HepG2 (cell line): ENCODE measurements at regions not wholly inside any gene's neighbourhood (a gene's known extent, or its start where the extent isn't known, plus 50 kb on each side); places are given as distances from the start of the nearest gene placed in this dataset.

Experiments used
- ATAC-seq: fragments of 200-7000 bp; cut with Tn5 transposase; 3 replicates; pipeline ENCODE4 v1.9.1; 2020; ENCODE audit warnings: mild to moderate bottlenecking, moderate library complexity
- BruUV-seq: library from RNA; stranded (reverse); fragments of 400-500 nt; replicated peaks from 2 replicates; lab custom pipeline; 2021; lab: Mats Ljungman, UMichigan
- CTCF ChIA-PET: fragments of 300-600 bp; formaldehyde crosslinking; extraction: SDS; loops from one replicate; lab custom pipeline; 2021; ENCODE audit warnings: low total read pairs, inconsistent platforms, low intra/inter-chr PET ratio; lab: Yijun Ruan, JAX
- POLR2A ChIA-PET: fragments of 350-600 bp; sonication (Branson Sonifier 250); formaldehyde crosslinking; loops from one replicate; lab custom pipeline; 2020; ENCODE audit warnings: antibody characterized with exemption, inconsistent platforms; lab: Yijun Ruan, JAX
- DNase-seq: peaks from one replicate; pipeline ENCODE4 v3.0.0-alpha.2; 2015; ENCODE audit warnings: low spot score
- FAIRE-seq: peaks from 3 replicates; lab custom pipeline; 2011; peaks lifted over from hg19 to GRCh38; lab: Jason Lieb, UNC
- H2AFZ ChIP-seq: one replicate; pipeline ENCODE4 v1.6.1; 2011; ENCODE audit warnings: low read length, inconsistent platforms
- H3K27ac ChIP-seq: fragments of 300-600 bp; 3 replicates; pipeline ENCODE4 v1.8.0; 2011; ENCODE audit warnings: mixed run types, mild to moderate bottlenecking, mixed read lengths, low read length, inconsistent platforms; ENCODE audit not compliant: insufficient read depth; ENCODE audit errors: extremely low read length
- H3K27me3 ChIP-seq, 2 experiments: fragments of 200-600 bp in 1 of 2; 2 replicates in 1 of 2; 3 replicates in 1 of 2; pipeline versions ENCODE4 v1.6.0 to v1.8.0; 2011; ENCODE audit warnings: low read length in 2 of 2, mild to moderate bottlenecking in 2 of 2, moderate library complexity in 2 of 2, inconsistent platforms in 1 of 2; ENCODE audit not compliant: insufficient read depth in 2 of 2, control insufficient read depth in 1 of 2
- H3K36me3 ChIP-seq, 2 experiments: fragments of 200-600 bp in 1 of 2; replicated peaks in 1 of 2; 2 replicates in 1 of 2; 3 replicates in 1 of 2; pipeline versions ENCODE4 v1.5.1 to v1.8.0; 2011; ENCODE audit warnings: low read length in 2 of 2, inconsistent platforms in 1 of 2; ENCODE audit not compliant: insufficient read depth in 2 of 2, control insufficient read depth in 1 of 2
- H3K4me1 ChIP-seq: 2 replicates; pipeline ENCODE4 v1.5.1; 2012; ENCODE audit warnings: low read length, inconsistent platforms; ENCODE audit not compliant: insufficient read depth
- H3K4me2 ChIP-seq: 2 replicates; pipeline ENCODE4 v1.6.0; 2011; ENCODE audit warnings: low read depth, low read length, inconsistent platforms
- H3K4me3 ChIP-seq, 3 experiments: fragments of 200-600 bp in 1 of 3; sonication (generic), shearing (Covaris generic) in 1 of 3; replicated peaks in 1 of 3; 2 replicates each; pipeline ENCODE4 v1.5.1; 2011 to 2016; ENCODE audit warnings: low read length in 3 of 3, inconsistent platforms in 2 of 3, low read depth in 2 of 3, mild to moderate bottlenecking in 2 of 3, control low read depth in 1 of 3, mixed read lengths in 1 of 3; ENCODE audit not compliant: insufficient read depth in 1 of 3
- H3K79me2 ChIP-seq: one replicate; pipeline ENCODE4 v1.6.1; 2011; ENCODE audit warnings: low read length, inconsistent platforms; ENCODE audit not compliant: insufficient read depth
- H3K9ac ChIP-seq: 2 replicates; pipeline ENCODE4 v1.6.0; 2011; ENCODE audit warnings: mild to moderate bottlenecking, low read depth, low read length, inconsistent platforms; ENCODE audit not compliant: insufficient read depth
- H3K9me3 ChIP-seq: 2 replicates; pipeline ENCODE4 v1.5.1; 2012; ENCODE audit warnings: mild to moderate bottlenecking, low read length
- H4K20me1 ChIP-seq: 2 replicates; pipeline ENCODE4 v1.6.0; 2011; ENCODE audit warnings: inconsistent platforms, mild to moderate bottlenecking, low read length, moderate library complexity; ENCODE audit not compliant: insufficient read depth
- CBX5 ChIP-seq: sonication (generic); formaldehyde crosslinking; IDR thresholded peaks from 2 replicates; pipeline ENCODE4 v1.4.0; 2020; ENCODE audit warnings: missing genetic modification reagents, borderline replicate concordance
- MATR3 ChIP-seq: sonication (generic); formaldehyde crosslinking; IDR thresholded peaks from 2 replicates; pipeline ENCODE4 v1.4.0; 2020; ENCODE audit warnings: missing genetic modification reagents
- MTA1 ChIP-seq: sonication (generic); formaldehyde crosslinking; IDR thresholded peaks from 2 replicates; pipeline ENCODE4 v1.4.0; 2020; ENCODE audit warnings: missing genetic modification reagents, mild to moderate bottlenecking, borderline replicate concordance
- MTA3 ChIP-seq: sonication (generic); formaldehyde crosslinking; IDR thresholded peaks from 2 replicates; pipeline ENCODE4 v1.4.0; 2020; ENCODE audit warnings: missing genetic modification reagents
- RBM39 ChIP-seq: fragments of 200-400 bp; formaldehyde crosslinking; IDR thresholded peaks from one replicate; pipeline ENCODE4 v1.6.1; 2018; ENCODE audit warnings: antibody characterized with exemption, mild to moderate bottlenecking, low read depth, low read length; ENCODE audit not compliant: poor library complexity, severe bottlenecking
- SIX4 ChIP-seq: sonication (generic); formaldehyde crosslinking; IDR thresholded peaks from 2 replicates; pipeline ENCODE4 v1.4.0; 2020; ENCODE audit warnings: missing genetic modification reagents
- STAT6 ChIP-seq: sonication (generic); formaldehyde crosslinking; IDR thresholded peaks from 2 replicates; pipeline ENCODE4 v1.4.0; 2020; ENCODE audit warnings: missing genetic modification reagents, mild to moderate bottlenecking, borderline replicate concordance
- YY1 ChIP-seq: IDR thresholded peaks from 2 replicates; pipeline ENCODE4 v1.6.1; 2011; ENCODE audit warnings: low read length, low read depth, moderate library complexity, mild to moderate bottlenecking; ENCODE audit not compliant: insufficient read depth, insufficient replicate concordance
- ZNF30 ChIP-seq: sonication (generic); formaldehyde crosslinking; IDR thresholded peaks from 2 replicates; pipeline ENCODE4 v1.5.0; 2020; ENCODE audit warnings: mild to moderate bottlenecking, missing genetic modification reagents
- in situ Hi-C: cut with HindIII; loops from 2 replicates; pipeline ENCODE4 v1.10.0; 2017; ENCODE audit warnings: low pct_unique_long_range_greater_than_20kb; ENCODE audit not compliant: extremely low pct_ligation_motif_present
- intact Hi-C: fragments of 100-400 bp; cut with micrococcal nuclease; formaldehyde crosslinking; loops from one replicate; pipeline ENCODE4 v1.10.0; 2022; ENCODE audit not compliant: unreplicated experiment
- TF ChIP-seq, protein P1 (sequence below): sonication (generic); formaldehyde crosslinking; IDR thresholded peaks from 2 replicates; pipeline ENCODE4 v1.5.0; 2020; ENCODE audit warnings: missing genetic modification reagents
- TF ChIP-seq, protein P2 (sequence below): IDR thresholded peaks from 2 replicates; pipeline ENCODE4 v1.6.1; 2016
- TF ChIP-seq, protein P3 (sequence below): sonication (generic); formaldehyde crosslinking; conservative IDR thresholded peaks from 2 replicates; pipeline ENCODE4 v1.8.0; 2022; ENCODE audit warnings: missing genetic modification reagents

GRCh38 chr5:4215143-4215542 lies 619.5 kb downstream of the IRX1 start:
- Histone ChIP-seq H3K27me3 (no peaks in the 10 kb centered on the region; a peak in 1 of 5 replicates), H2AFZ (no peak overlapping the region), H3K79me2 (no peaks in the 10 kb centered on the region), H3K9me3 (peaks cover 56% of the 10 kb centered on the region), H3K4me2 (no peak overlapping the region), H3K36me3 (no peaks in the 10 kb centered on the region), H3K9ac (no peak overlapping the region), H3K27ac (no peak overlapping the region), H4K20me1 (no peaks in the 10 kb centered on the region), H3K4me3 (no peak overlapping the region), H3K4me1 (no peaks in the 10 kb centered on the region)
- ChIA-PET CTCF (no interaction called here), POLR2A (no interaction called here)
- no TSS peak for BruUV-seq
- TF ChIP-seq MTA3 (CRISPR knock-in tag) (no peak), RBM39 (no peak), SIX4 (CRISPR knock-in tag) (no peak), YY1 (no peak), STAT6 (CRISPR knock-in tag) (no peak), MTA1 (CRISPR knock-in tag) (no peak), MATR3 (CRISPR knock-in tag) (no peak), CBX5 (CRISPR knock-in tag) (no peak), ZNF30 (CRISPR knock-in tag) (no peak)
- TF ChIP-seq, protein P1, sequence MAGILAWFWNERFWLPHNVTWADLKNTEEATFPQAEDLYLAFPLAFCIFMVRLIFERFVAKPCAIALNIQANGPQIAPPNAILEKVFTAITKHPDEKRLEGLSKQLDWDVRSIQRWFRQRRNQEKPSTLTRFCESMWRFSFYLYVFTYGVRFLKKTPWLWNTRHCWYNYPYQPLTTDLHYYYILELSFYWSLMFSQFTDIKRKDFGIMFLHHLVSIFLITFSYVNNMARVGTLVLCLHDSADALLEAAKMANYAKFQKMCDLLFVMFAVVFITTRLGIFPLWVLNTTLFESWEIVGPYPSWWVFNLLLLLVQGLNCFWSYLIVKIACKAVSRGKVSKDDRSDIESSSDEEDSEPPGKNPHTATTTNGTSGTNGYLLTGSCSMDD: no peak
- TF ChIP-seq, protein P2, sequence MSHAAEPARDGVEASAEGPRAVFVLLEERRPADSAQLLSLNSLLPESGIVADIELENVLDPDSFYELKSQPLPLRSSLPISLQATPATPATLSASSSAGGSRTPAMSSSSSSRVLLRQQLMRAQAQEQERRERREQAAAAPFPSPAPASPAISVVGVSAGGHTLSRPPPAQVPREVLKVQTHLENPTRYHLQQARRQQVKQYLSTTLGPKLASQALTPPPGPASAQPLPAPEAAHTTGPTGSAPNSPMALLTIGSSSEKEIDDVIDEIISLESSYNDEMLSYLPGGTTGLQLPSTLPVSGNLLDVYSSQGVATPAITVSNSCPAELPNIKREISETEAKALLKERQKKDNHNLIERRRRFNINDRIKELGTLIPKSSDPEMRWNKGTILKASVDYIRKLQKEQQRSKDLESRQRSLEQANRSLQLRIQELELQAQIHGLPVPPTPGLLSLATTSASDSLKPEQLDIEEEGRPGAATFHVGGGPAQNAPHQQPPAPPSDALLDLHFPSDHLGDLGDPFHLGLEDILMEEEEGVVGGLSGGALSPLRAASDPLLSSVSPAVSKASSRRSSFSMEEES: no peak
- TF ChIP-seq, protein P3, sequence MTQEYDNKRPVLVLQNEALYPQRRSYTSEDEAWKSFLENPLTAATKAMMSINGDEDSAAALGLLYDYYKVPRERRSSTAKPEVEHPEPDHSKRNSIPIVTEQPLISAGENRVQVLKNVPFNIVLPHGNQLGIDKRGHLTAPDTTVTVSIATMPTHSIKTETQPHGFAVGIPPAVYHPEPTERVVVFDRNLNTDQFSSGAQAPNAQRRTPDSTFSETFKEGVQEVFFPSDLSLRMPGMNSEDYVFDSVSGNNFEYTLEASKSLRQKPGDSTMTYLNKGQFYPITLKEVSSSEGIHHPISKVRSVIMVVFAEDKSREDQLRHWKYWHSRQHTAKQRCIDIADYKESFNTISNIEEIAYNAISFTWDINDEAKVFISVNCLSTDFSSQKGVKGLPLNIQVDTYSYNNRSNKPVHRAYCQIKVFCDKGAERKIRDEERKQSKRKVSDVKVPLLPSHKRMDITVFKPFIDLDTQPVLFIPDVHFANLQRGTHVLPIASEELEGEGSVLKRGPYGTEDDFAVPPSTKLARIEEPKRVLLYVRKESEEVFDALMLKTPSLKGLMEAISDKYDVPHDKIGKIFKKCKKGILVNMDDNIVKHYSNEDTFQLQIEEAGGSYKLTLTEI (CRISPR knock-in tag): no peak
- in situ Hi-C loops (no loop called here), intact Hi-C loops (no loop called here)
- FAIRE-seq (no peak), ATAC-seq (no peak), DNase-seq (no peak)
